Loucy (cell line): ENCODE measurements at regions not wholly inside any gene's neighbourhood (a gene's known extent, or its start where the extent isn't known, plus 50 kb on each side); places are given as distances from the start of the nearest gene placed in this dataset.
"Not testable (repeated sequence)": the region's sequence is repeated elsewhere in the genome, so short reads cannot be mapped to it uniquely, and the experiment has no call there.

Source experiments
- H2AFZ ChIP-seq: fragments of 200-600 bp; sonication (generic); 2 replicates; pipeline ENCODE4 v1.6.0; 2016; ENCODE audit warnings: antibody characterized with exemption, mild to moderate bottlenecking, low read length, moderate library complexity
- H3F3A ChIP-seq: fragments of 200-600 bp; 2 replicates; pipeline ENCODE4 v1.6.0; 2016; ENCODE audit warnings: antibody characterized with exemption, low read depth, mild to moderate bottlenecking
- H3K27me3 ChIP-seq: fragments of 200-600 bp; sonication (generic); 2 replicates; pipeline ENCODE4 v1.6.1; 2014; ENCODE audit warnings: low read length, mild to moderate bottlenecking; ENCODE audit not compliant: insufficient read depth, poor library complexity, severe bottlenecking
- H3K36me3 ChIP-seq: fragments of 200-600 bp; sonication (generic); 2 replicates; pipeline ENCODE4 v1.6.1; 2016; ENCODE audit warnings: low read length; ENCODE audit not compliant: insufficient read depth
- H3K4me1 ChIP-seq: fragments of 200-600 bp; sonication (generic); 2 replicates; pipeline ENCODE4 v1.5.1; 2014; ENCODE audit warnings: low read length, mild to moderate bottlenecking; ENCODE audit not compliant: insufficient read depth, poor library complexity, severe bottlenecking
- H3K4me2 ChIP-seq: fragments of 200-600 bp; sonication (generic); 2 replicates; pipeline ENCODE4 v1.6.0; 2014; ENCODE audit warnings: antibody characterized with exemption, low read length, low read depth, mild to moderate bottlenecking; ENCODE audit not compliant: poor library complexity, severe bottlenecking
- H3K4me3 ChIP-seq: fragments of 200-600 bp; sonication (generic); 2 replicates; pipeline ENCODE4 v1.5.1; 2014; ENCODE audit warnings: low read length, mild to moderate bottlenecking, mixed read lengths; ENCODE audit not compliant: poor library complexity, severe bottlenecking
- H3K79me2 ChIP-seq: fragments of 200-600 bp; sonication (generic); 2 replicates; pipeline ENCODE4 v1.6.1; 2014; ENCODE audit warnings: low read length; ENCODE audit not compliant: insufficient read depth
- H3K9ac ChIP-seq: fragments of 200-600 bp; sonication (generic); 2 replicates; pipeline ENCODE4 v1.6.0; 2014; ENCODE audit warnings: mild to moderate bottlenecking, low read depth, low read length, moderate library complexity; ENCODE audit not compliant: poor library complexity, severe bottlenecking
- H3K9me2 ChIP-seq: fragments of 200-600 bp; sonication (generic); replicated peaks from 2 replicates; pipeline ENCODE4 v1.6.1; 2016; ENCODE audit warnings: low read depth, low read length, mixed read lengths
- H3K9me3 ChIP-seq: fragments of 200-600 bp; sonication (generic); 2 replicates; pipeline ENCODE4 v1.6.1; 2014; ENCODE audit warnings: mild to moderate bottlenecking, antibody characterized with exemption, low read length, low read depth; ENCODE audit not compliant: insufficient read depth
- H4K20me1 ChIP-seq: fragments of 200-600 bp; sonication (generic); 2 replicates; pipeline ENCODE4 v1.6.0; 2014; ENCODE audit warnings: antibody characterized with exemption, low read length, mild to moderate bottlenecking; ENCODE audit not compliant: insufficient read depth, poor library complexity, severe bottlenecking
- CTCF ChIP-seq: fragments of 200-600 bp; sonication (generic); conservative IDR thresholded peaks from 2 replicates; pipeline ENCODE4 v1.5.1; 2014; ENCODE audit warnings: mild to moderate bottlenecking, antibody characterized with exemption, low read length
- EZH2phosphoT487 ChIP-seq: fragments of 200-600 bp; IDR thresholded peaks from 2 replicates; pipeline ENCODE4 v1.6.1; 2018; ENCODE audit warnings: antibody characterized with exemption, mild to moderate bottlenecking, moderate library complexity, borderline replicate concordance

- TF ChIP-seq CTCF (no peak), EZH2phosphoT487 (no peak)
- H2AFZ ChIP-seq: peak overlapping the region; percentile 47; the same call in 1 of the 2 replicates
Measured at GRCh38 chr3:59171491-59171890, 121.7 kb upstream of the CFAP20DC start.

GRCh38 chr3:59170166-59170565, 120.3 kb upstream of the CFAP20DC start:
- not testable (repeated sequence) for H3K36me3 ChIP-seq, H3F3A ChIP-seq, H3K9me2 ChIP-seq, H3K4me2 ChIP-seq, H4K20me1 ChIP-seq, H3K4me1 ChIP-seq, H2AFZ ChIP-seq, H3K79me2 ChIP-seq, H3K9ac ChIP-seq, H3K4me3 ChIP-seq, H3K9me3 ChIP-seq, H3K27me3 ChIP-seq

More at GRCh38 chr3:59171491-59171890, 121.7 kb upstream of the CFAP20DC start:
- Histone ChIP-seq H3K4me3 (no peak overlapping the region), H3K36me3 (no peaks in the 10 kb centered on the region), H4K20me1 (no peaks in the 10 kb centered on the region), H3K9me2 (no peaks in the 10 kb centered on the region), H3K9ac (no peak overlapping the region), H3K9me3 (no peaks in the 10 kb centered on the region), H3K27me3 (no peaks in the 10 kb centered on the region), H3K4me1 (no peaks in the 10 kb centered on the region), H3K4me2 (no peak overlapping the region), H3F3A (no peaks in the 10 kb centered on the region), H3K79me2 (no peaks in the 10 kb centered on the region)

- Histone ChIP-seq H3K9me3 (no peaks in the 10 kb centered on the region), H3F3A (no peaks in the 10 kb centered on the region), H2AFZ (no peak overlapping the region), H3K4me3 (no peak overlapping the region), H4K20me1 (no peaks in the 10 kb centered on the region), H3K4me1 (no peaks in the 10 kb centered on the region), H3K9me2 (no peaks in the 10 kb centered on the region), H3K27me3 (no peaks in the 10 kb centered on the region), H3K36me3 (no peaks in the 10 kb centered on the region), H3K79me2 (no peaks in the 10 kb centered on the region), H3K9ac (no peak overlapping the region), H3K4me2 (no peak overlapping the region)
- TF ChIP-seq CTCF: no peak
- no peak for TF ChIP-seq EZH2phosphoT487
Measured at GRCh38 chr3:59167756-59168155, 117.9 kb upstream of the CFAP20DC start.

GRCh38 chr3:59163953-59164352, 114.1 kb upstream of the CFAP20DC start:
- Histone ChIP-seq H2AFZ (no peak overlapping the region), H4K20me1 (no peaks in the 10 kb centered on the region), H3K9ac (no peak overlapping the region), H3K27me3 (no peaks in the 10 kb centered on the region), H3K36me3 (no peaks in the 10 kb centered on the region), H3K4me1 (no peaks in the 10 kb centered on the region), H3F3A (no peaks in the 10 kb centered on the region), H3K4me2 (no peak overlapping the region), H3K79me2 (no peaks in the 10 kb centered on the region), H3K4me3 (no peak overlapping the region), H3K9me3 (no peaks in the 10 kb centered on the region), H3K9me2 (0 out of 2 replicates have a peak, but pooled peaks cover under 1% of the 10 kb centered on the region)
- TF ChIP-seq CTCF (no peak), EZH2phosphoT487 (no peak)
